Common myeloid progenitor, CD34-positive (primary cell): ENCODE measurements at regions not wholly inside any gene's neighbourhood (a gene's known extent, or its start where the extent isn't known, plus 50 kb on each side); places are given as distances from the start of the nearest gene placed in this dataset.

Source experiments
- CTCF ChIA-PET: fragments of 350-600 bp; sonication (Branson Sonifier 250); formaldehyde crosslinking; loops from one replicate; lab custom pipeline; 2021; ENCODE audit warnings: antibody characterized with exemption; lab: Charles Lee
- POLR2A ChIA-PET: fragments of 350-600 bp; sonication (Branson Sonifier 250); formaldehyde crosslinking; loops from one replicate; lab custom pipeline; 2021; ENCODE audit warnings: antibody characterized with exemption; lab: Charles Lee
- DNase-seq, 3 donors: peaks; one replicate each; pipeline versions ENCODE4 v3.0.0 to v3.0.0-alpha.2; 2013
- H3K27ac ChIP-seq, 2 experiments: 1 replicate in 1 of 2; 2 replicates in 1 of 2; pipeline ENCODE4 v1.7.0; 2013; ENCODE audit warnings: inconsistent platforms in 2 of 2, low read length in 2 of 2, mild to moderate bottlenecking in 2 of 2, low read depth in 1 of 2, moderate library complexity in 1 of 2; ENCODE audit not compliant: severe bottlenecking in 2 of 2, insufficient read depth in 1 of 2, poor library complexity in 1 of 2
- H3K27me3 ChIP-seq, 5 experiments: replicated peaks in 2 of 5; 1 replicate in 3 of 5; 2 replicates in 2 of 5; pipeline versions ENCODE4 v1.6.1 to v1.7.0; 2013; ENCODE audit warnings: low read length in 4 of 5, mild to moderate bottlenecking in 2 of 5, moderate library complexity in 2 of 5, inconsistent platforms in 1 of 5; ENCODE audit not compliant: insufficient read depth in 5 of 5, control insufficient read depth in 4 of 5
- H3K36me3 ChIP-seq, 4 experiments: 1 replicate in 2 of 4; 2 replicates in 2 of 4; pipeline versions ENCODE4 v1.6.1 to v1.7.0; 2013; ENCODE audit warnings: low read length in 3 of 4, control low read depth in 1 of 4, mild to moderate bottlenecking in 1 of 4; ENCODE audit not compliant: control insufficient read depth in 4 of 4, insufficient read depth in 4 of 4
- H3K4me1 ChIP-seq, 4 experiments: 1 replicate in 3 of 4; 2 replicates in 1 of 4; pipeline versions ENCODE4 v1.6.1 to v1.7.1; 2013; ENCODE audit warnings: low read length in 3 of 4, mild to moderate bottlenecking in 3 of 4, control low read depth in 1 of 4, inconsistent platforms in 1 of 4, moderate library complexity in 1 of 4; ENCODE audit not compliant: control insufficient read depth in 4 of 4, insufficient read depth in 4 of 4; ENCODE audit errors: control extremely low read depth in 1 of 4
- H3K4me3 ChIP-seq, 7 experiments: 1 replicate in 4 of 7; 2 replicates in 3 of 7; pipeline versions ENCODE4 v1.5.1 to v1.7.0; 2013; ENCODE audit warnings: mild to moderate bottlenecking in 7 of 7, low read length in 6 of 7, moderate library complexity in 6 of 7, inconsistent platforms in 2 of 7, low read depth in 2 of 7, control low read depth in 1 of 7; ENCODE audit not compliant: insufficient read depth in 4 of 7, control insufficient read depth in 1 of 7; ENCODE audit errors: extremely low read depth in 1 of 7
- H3K9me3 ChIP-seq, 5 experiments: 1 replicate in 4 of 5; 2 replicates in 1 of 5; pipeline versions ENCODE4 v1.6.1 to v1.7.1; 2013; ENCODE audit warnings: low read length in 4 of 5, mild to moderate bottlenecking in 2 of 5, inconsistent platforms in 1 of 5, low read depth in 1 of 5, moderate library complexity in 1 of 5; ENCODE audit not compliant: control insufficient read depth in 4 of 5, insufficient read depth in 2 of 5; ENCODE audit errors: control extremely low read depth in 1 of 5
- WGBS: methylation state at CpG from one replicate; pipeline ENCODE4 v1.1.5; 2013; ENCODE audit not compliant: insufficient coverage; 5-methylcytosine and 5-hydroxymethylcytosine counted together

GRCh38 chr2:217749008-217749407 lies 253.8 kb downstream of the TNS1 start:
- Histone ChIP-seq H3K9me3 (peaks cover 0 to 3% (median 0%) of the 10 kb centered on the region in 5 experiments), H3K4me1 (no peaks in the 10 kb centered on the region), H3K36me3 (no peaks in the 10 kb centered on the region), H3K4me3 (no peak overlapping the region), H3K27me3 (peaks cover 0 to 33% (median 18%) of the 10 kb centered on the region in 5 experiments), H3K27ac (no peak overlapping the region)
- WGBS = 85% methylated on average over 4 of the region's 5 CpGs
- DNase-seq = no peak
- ChIA-PET POLR2A (interaction anchor here (0.6 kb wide), 1 partner anchor 10 kb away, joined by 5 read pairs; no protein-coding TSS in a partner anchor), CTCF (interaction anchor here (2.5 kb wide), 1 partner anchor 98 kb away, joined by 7 read pairs; no protein-coding TSS in a partner anchor)

GRCh38 chr2:217746808-217747207 lies 256.0 kb downstream of the TNS1 start:
- POLR2A ChIA-PET = no interaction called here
- peaks cover 0 to 3% (median 0%) of the 10 kb centered on the region in 5 experiments for H3K9me3 ChIP-seq
- H3K4me3 ChIP-seq = no peak overlapping the region
- peaks cover 0 to 16% (median 4%) of the 10 kb centered on the region in 5 experiments for H3K27me3 ChIP-seq
- CTCF ChIA-PET = interaction anchor here (0.7 kb wide), 1 partner anchor 10 kb away, joined by 3 read pairs; no protein-coding TSS in a partner anchor
- no peaks in the 10 kb centered on the region for H3K36me3 ChIP-seq
- H3K27ac ChIP-seq = no peak overlapping the region
- no peak for DNase-seq
- 71% methylated on average over 2 of the region's 3 CpGs for WGBS
- peaks cover 0 to 3% (median 0%) of the 10 kb centered on the region in 4 experiments for H3K4me1 ChIP-seq

GRCh38 chr2:217743966-217744761 lies 258.6 kb downstream of the TNS1 start:
- H3K4me1 ChIP-seq = peaks cover 0 to 3% (median 0%) of the 10 kb centered on the region in 4 experiments
- WGBS = 93% methylated on average over 4 of the region's 6 CpGs
- peaks cover 0 to 13% (median 3%) of the 10 kb centered on the region in 5 experiments for H3K27me3 ChIP-seq
- H3K27ac ChIP-seq = no peak overlapping the region
- no peak for DNase-seq
- ChIA-PET CTCF (interaction anchor here (1.3 kb wide), 1 partner anchor 10 kb away, joined by 3 read pairs; no protein-coding TSS in a partner anchor), POLR2A (no interaction called here)
- no peaks in the 10 kb centered on the region for H3K36me3 ChIP-seq
- no peak overlapping the region for H3K4me3 ChIP-seq
- peaks cover 0 to 3% (median 0%) of the 10 kb centered on the region in 5 experiments for H3K9me3 ChIP-seq

GRCh38 chr2:217743407-217743806 lies 259.4 kb downstream of the TNS1 start:
- ChIA-PET CTCF (interaction anchor here (1.3 kb wide), 1 partner anchor 11 kb away, joined by 3 read pairs; no protein-coding TSS in a partner anchor), POLR2A (no interaction called here)
- peaks cover 0 to 9% (median 3%) of the 10 kb centered on the region in 5 experiments for H3K27me3 ChIP-seq
- no peak for DNase-seq
- H3K4me1 ChIP-seq = peaks cover 0 to 3% (median 0%) of the 10 kb centered on the region in 4 experiments
- no peak overlapping the region for H3K4me3 ChIP-seq
- 91% methylated on average over 1 of the region's 2 CpGs for WGBS
- H3K9me3 ChIP-seq = peaks cover 0 to 3% (median 0%) of the 10 kb centered on the region in 5 experiments
- no peaks in the 10 kb centered on the region for H3K36me3 ChIP-seq
- H3K27ac ChIP-seq = no peak overlapping the region

- DNase-seq = no peak
- Histone ChIP-seq H3K9me3 (peaks cover 0 to 3% (median 0%) of the 10 kb centered on the region in 5 experiments), H3K36me3 (no peaks in the 10 kb centered on the region), H3K27me3 (peaks cover 0 to 9% (median 3%) of the 10 kb centered on the region in 5 experiments), H3K4me3 (no peak overlapping the region), H3K4me1 (peaks cover 0 to 3% (median 0%) of the 10 kb centered on the region in 4 experiments), H3K27ac (no peak overlapping the region)
- POLR2A ChIA-PET = no interaction called here
- 76% methylated on average over 4 of the region's 5 CpGs for WGBS
- CTCF ChIA-PET = interaction anchor here (1.1 to 1.3 kb wide), 2 partner anchors 11 to 14 kb away, joined by 3 read pairs; no protein-coding TSS in a partner anchor
Observed at GRCh38 chr2:217742841-217743240, 260.0 kb downstream of the TNS1 start.

GRCh38 chr2:217742276-217742675 lies 260.5 kb downstream of the TNS1 start:
- no peak for DNase-seq
- no peak overlapping the region for H3K4me3 ChIP-seq
- peaks cover 0 to 3% (median 0%) of the 10 kb centered on the region in 4 experiments for H3K4me1 ChIP-seq
- no peak overlapping the region for H3K27ac ChIP-seq
- peaks cover 0 to 9% (median 3%) of the 10 kb centered on the region in 5 experiments for H3K27me3 ChIP-seq
- WGBS = 93% methylated on average over 4 of the region's 4 CpGs
- ChIA-PET CTCF (interaction anchor here (1.1 kb wide), 1 partner anchor 14 kb away, joined by 3 read pairs; no protein-coding TSS in a partner anchor), POLR2A (no interaction called here)
- H3K9me3 ChIP-seq = peaks cover 0 to 3% (median 0%) of the 10 kb centered on the region in 5 experiments
- H3K36me3 ChIP-seq = no peaks in the 10 kb centered on the region
